ENCODE measurements at regions not wholly inside any gene's neighbourhood (a gene's known extent, or its start where the extent isn't known, plus 50 kb on each side); places are given as distances from the start of the nearest gene placed in this dataset.

DNA sequence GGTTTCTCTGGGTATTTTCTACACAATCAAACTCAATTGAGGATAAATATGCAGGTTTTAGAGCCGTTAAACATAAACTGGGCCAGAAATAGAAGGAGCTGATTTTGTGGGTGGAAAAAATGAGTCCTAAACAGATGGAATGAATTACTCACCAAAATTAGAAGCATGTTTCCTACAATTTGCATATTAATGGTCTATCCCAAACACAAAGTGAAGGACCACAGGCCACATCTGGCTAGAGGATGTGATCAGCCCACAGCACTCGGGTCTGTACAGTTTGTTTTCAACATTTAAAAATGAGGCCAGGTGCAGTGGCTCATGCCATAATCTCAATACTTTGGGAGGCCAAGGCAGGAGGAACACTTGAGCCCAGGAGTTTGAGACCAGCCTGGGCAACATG, 296.3 kb downstream of the PREX1 start:
- no peak overlapping the region for H3K4me3 ChIP-seq
- no peaks in the 10 kb centered on the region for H3K4me1 ChIP-seq (ENCODE audit: low read depth)
- H3K36me3 ChIP-seq: no peaks in the 10 kb centered on the region
- no peak overlapping the region for H3K27ac ChIP-seq
- TF ChIP-seq, protein P1, sequence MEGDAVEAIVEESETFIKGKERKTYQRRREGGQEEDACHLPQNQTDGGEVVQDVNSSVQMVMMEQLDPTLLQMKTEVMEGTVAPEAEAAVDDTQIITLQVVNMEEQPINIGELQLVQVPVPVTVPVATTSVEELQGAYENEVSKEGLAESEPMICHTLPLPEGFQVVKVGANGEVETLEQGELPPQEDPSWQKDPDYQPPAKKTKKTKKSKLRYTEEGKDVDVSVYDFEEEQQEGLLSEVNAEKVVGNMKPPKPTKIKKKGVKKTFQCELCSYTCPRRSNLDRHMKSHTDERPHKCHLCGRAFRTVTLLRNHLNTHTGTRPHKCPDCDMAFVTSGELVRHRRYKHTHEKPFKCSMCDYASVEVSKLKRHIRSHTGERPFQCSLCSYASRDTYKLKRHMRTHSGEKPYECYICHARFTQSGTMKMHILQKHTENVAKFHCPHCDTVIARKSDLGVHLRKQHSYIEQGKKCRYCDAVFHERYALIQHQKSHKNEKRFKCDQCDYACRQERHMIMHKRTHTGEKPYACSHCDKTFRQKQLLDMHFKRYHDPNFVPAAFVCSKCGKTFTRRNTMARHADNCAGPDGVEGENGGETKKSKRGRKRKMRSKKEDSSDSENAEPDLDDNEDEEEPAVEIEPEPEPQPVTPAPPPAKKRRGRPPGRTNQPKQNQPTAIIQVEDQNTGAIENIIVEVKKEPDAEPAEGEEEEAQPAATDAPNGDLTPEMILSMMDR (IDR thresholded peaks at IDR 0.05; ENCODE audit: low read depth, low read length): no peak
- no peaks in the 10 kb centered on the region for H3K27me3 ChIP-seq
- no peaks in the 10 kb centered on the region for H3K9me3 ChIP-seq (ENCODE audit: low read depth)
- DNase-seq (ENCODE audit: low read depth in 1 of 2, low spot score in 1 of 2): no peak

DNA sequence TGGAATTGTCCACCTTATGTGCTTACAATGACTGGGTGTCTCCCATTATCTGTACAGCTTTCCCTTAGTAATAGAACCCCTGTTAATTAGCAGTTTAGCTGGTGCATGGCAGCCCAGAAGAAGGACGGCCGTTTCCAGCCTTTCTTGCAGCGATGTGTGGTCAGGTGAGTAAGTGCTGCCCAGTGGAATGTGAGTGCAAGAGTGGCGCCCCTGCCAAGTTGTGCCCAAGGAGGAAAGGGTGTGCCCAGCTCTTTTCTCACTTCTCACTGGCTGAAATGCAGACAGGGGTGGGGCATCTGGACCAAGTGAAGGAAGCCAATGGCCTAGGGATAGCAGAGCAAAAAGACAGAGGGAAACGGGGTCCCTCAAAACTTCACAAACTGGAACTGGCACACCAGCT, 296.8 kb downstream of the PREX1 start:
- TF ChIP-seq, protein P1 (IDR thresholded peaks at IDR 0.05; ENCODE audit: low read depth, low read length): no peak

DNA sequence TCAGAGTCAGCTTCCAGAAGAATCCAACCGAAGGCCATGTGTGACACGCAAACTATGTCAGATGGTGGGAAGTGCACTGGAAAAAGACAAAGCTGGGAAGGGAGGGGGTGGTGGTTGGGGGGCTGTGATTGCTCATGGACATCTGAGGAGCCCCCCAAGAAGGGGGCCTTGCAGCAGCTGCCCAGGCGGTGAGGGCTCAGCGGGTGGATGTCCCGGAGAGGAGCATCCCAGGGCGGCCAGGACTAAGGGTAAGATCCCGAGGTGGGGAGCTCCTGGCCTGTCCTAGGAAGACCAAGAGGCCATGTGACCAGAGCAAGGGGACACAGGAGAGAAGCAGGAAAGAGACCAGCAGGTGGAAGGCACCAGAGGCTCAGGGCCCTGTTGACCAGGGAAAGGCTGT, 299.5 kb downstream of the PREX1 start:
- H3K27ac ChIP-seq: no peak overlapping the region
- no peaks in the 10 kb centered on the region for H3K36me3 ChIP-seq
- DNase-seq (ENCODE audit: low read depth in 1 of 2, low spot score in 1 of 2): no peak
- TF ChIP-seq, protein P1 (IDR thresholded peaks at IDR 0.05; ENCODE audit: low read depth, low read length): no peak
- no peaks in the 10 kb centered on the region for H3K4me1 ChIP-seq (ENCODE audit: low read depth)
- no peaks in the 10 kb centered on the region for H3K9me3 ChIP-seq (ENCODE audit: low read depth)
- no peak overlapping the region for H3K4me3 ChIP-seq
- H3K27me3 ChIP-seq: no peaks in the 10 kb centered on the region

More for the DNA sequence above, 296.8 kb downstream of the PREX1 start:
- DNase-seq (ENCODE audit: low read depth in 1 of 2, low spot score in 1 of 2): no peak
- H3K36me3 ChIP-seq: no peaks in the 10 kb centered on the region
- H3K27ac ChIP-seq: no peak overlapping the region
- no peak overlapping the region for H3K4me3 ChIP-seq
- H3K4me1 ChIP-seq (ENCODE audit: low read depth): no peaks in the 10 kb centered on the region
- no peaks in the 10 kb centered on the region for H3K9me3 ChIP-seq (ENCODE audit: low read depth)
- H3K27me3 ChIP-seq: no peaks in the 10 kb centered on the region

- no peaks in the 10 kb centered on the region for H3K36me3 ChIP-seq
- H3K9me3 ChIP-seq (ENCODE audit: low read depth): no peaks in the 10 kb centered on the region
- TF ChIP-seq, protein P1 (IDR thresholded peaks at IDR 0.05; ENCODE audit: low read depth, low read length): no peak
- H3K27me3 ChIP-seq: no peaks in the 10 kb centered on the region
- no peak overlapping the region for H3K4me3 ChIP-seq
- DNase-seq (ENCODE audit: low read depth in 1 of 2, low spot score in 1 of 2): no peak
- H3K4me1 ChIP-seq (ENCODE audit: low read depth): no peaks in the 10 kb centered on the region
- H3K27ac ChIP-seq: no peak overlapping the region
These were observed 300.0 kb downstream of the PREX1 start for GRCh38 chr20:48527771-48528170.

DNA sequence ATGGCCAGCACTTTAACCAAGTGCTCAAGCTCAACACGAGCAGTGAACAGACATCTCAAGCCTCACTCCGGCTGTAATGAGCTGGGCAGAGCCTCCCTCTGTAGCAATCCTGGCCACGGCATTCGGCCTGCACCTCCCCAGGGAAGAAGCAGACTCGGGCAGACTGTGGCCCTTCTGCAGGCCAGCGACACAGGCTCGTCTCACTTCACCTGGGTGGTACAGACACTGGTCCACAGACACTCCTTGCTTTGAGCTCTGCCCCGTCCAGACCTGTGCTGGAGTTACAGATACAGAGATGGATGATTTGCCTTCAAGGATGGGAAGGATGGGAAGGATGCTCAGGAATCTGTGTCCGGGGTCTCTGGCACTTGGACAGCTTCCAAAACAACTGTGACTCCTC, 300.9 kb downstream of the PREX1 start:
- TF ChIP-seq, protein P1 (IDR thresholded peaks at IDR 0.05; ENCODE audit: low read depth, low read length): no peak
- Histone ChIP-seq H3K36me3 (no peaks in the 10 kb centered on the region), H3K9me3 (ENCODE audit: low read depth) (no peaks in the 10 kb centered on the region), H3K4me3 (no peak overlapping the region), H3K27ac (no peak overlapping the region), H3K4me1 (ENCODE audit: low read depth) (no peaks in the 10 kb centered on the region), H3K27me3 (no peaks in the 10 kb centered on the region)
- no peak for DNase-seq (ENCODE audit: low read depth in 1 of 2, low spot score in 1 of 2)

GRCh38 chr20:48525400-48525799, 302.4 kb downstream of the PREX1 start:
- Histone ChIP-seq H3K9me3 (ENCODE audit: low read depth) (no peaks in the 10 kb centered on the region), H3K36me3 (no peaks in the 10 kb centered on the region), H3K27ac (no peak overlapping the region), H3K4me3 (no peak overlapping the region), H3K27me3 (no peaks in the 10 kb centered on the region), H3K4me1 (ENCODE audit: low read depth) (no peaks in the 10 kb centered on the region)
- no peak for DNase-seq (ENCODE audit: low read depth in 1 of 2, low spot score in 1 of 2)
- TF ChIP-seq, protein P1 (IDR thresholded peaks at IDR 0.05; ENCODE audit: low read depth, low read length): no peak
